DMS 273 (cell line): ENCODE measurements at regions not wholly inside any gene's neighbourhood (a gene's known extent, or its start where the extent isn't known, plus 50 kb on each side); places are given as distances from the start of the nearest gene placed in this dataset.
"Not testable (repeated sequence)": the region's sequence is repeated elsewhere in the genome, so short reads cannot be mapped to it uniquely, and the experiment has no call there.

Experiments
- DNase-seq: peaks from one replicate; lab custom pipeline; 2025; ENCODE audit not compliant: unreplicated experiment; lab: John Stamatoyannopoulos, UW

GRCh38 chr2:236912326-236913120 is 173.2 kb upstream of the COPS8 start:
- DNase-seq = no peak

- DNase-seq = no peak
These were observed 170.5 kb upstream of the COPS8 start for GRCh38 chr2:236915186-236915585.

GRCh38 chr2:236915726-236916125 is 170.0 kb upstream of the COPS8 start:
- no peak for DNase-seq

GRCh38 chr2:236916181-236916580 is 169.5 kb upstream of the COPS8 start:
- DNase-seq = no peak

GRCh38 chr2:236916651-236917050 is 169.0 kb upstream of the COPS8 start:
- DNase-seq = no peak

- no peak for DNase-seq
These were observed 168.5 kb upstream of the COPS8 start for GRCh38 chr2:236917164-236917563.

- no peak for DNase-seq
These were observed 167.1 kb upstream of the COPS8 start for GRCh38 chr2:236918545-236918944.

GRCh38 chr2:236919209-236919608 is 166.5 kb upstream of the COPS8 start:
- DNase-seq = no peak

GRCh38 chr2:236919801-236920379 is 165.8 kb upstream of the COPS8 start:
- DNase-seq = not testable (repeated sequence)

- no peak for DNase-seq
These were observed 163.6 kb upstream of the COPS8 start for GRCh38 chr2:236922061-236922460.

- DNase-seq = no peak
These were observed 157.2 kb upstream of the COPS8 start for GRCh38 chr2:236928380-236929037.

- no peak for DNase-seq
These were observed 152.8 kb upstream of the COPS8 start for GRCh38 chr2:236932831-236933361.

GRCh38 chr2:236934166-236934565 is 151.5 kb upstream of the COPS8 start:
- DNase-seq = no peak

- DNase-seq = no peak
These were observed 151.0 kb upstream of the COPS8 start for GRCh38 chr2:236934656-236935055.

GRCh38 chr2:236935083-236935482 is 150.6 kb upstream of the COPS8 start:
- no peak for DNase-seq

GRCh38 chr2:236935631-236936445 is 149.9 kb upstream of the COPS8 start:
- no peak for DNase-seq

- no peak for DNase-seq
These were observed 149.2 kb upstream of the COPS8 start for GRCh38 chr2:236936446-236936940.

GRCh38 chr2:236938126-236938525 is 147.6 kb upstream of the COPS8 start:
- DNase-seq = peak; percentile 9

GRCh38 chr2:236939271-236939670 is 146.4 kb upstream of the COPS8 start:
- no peak for DNase-seq

GRCh38 chr2:236939721-236940231 is 145.9 kb upstream of the COPS8 start:
- DNase-seq = peak; percentile 86

GRCh38 chr2:236940497-236940896 is 145.2 kb upstream of the COPS8 start:
- no peak for DNase-seq
